ENCODE measurements at regions not wholly inside any gene's neighbourhood (a gene's known extent, or its start where the extent isn't known, plus 50 kb on each side); places are given as distances from the start of the nearest gene placed in this dataset.

- Histone ChIP-seq H3K36me3 (no peaks in the 10 kb centered on the region), H3K27ac (no peak overlapping the region), H3K4me3 (no peak overlapping the region), H3K4me1 (no peaks in the 10 kb centered on the region), H3K27me3 (no peaks in the 10 kb centered on the region), H3K9me3 (no peaks in the 10 kb centered on the region)
- peak; percentile 21 to 29 for TF ChIP-seq CTCF (IDR thresholded peaks at IDR 0.05)
- intact Hi-C loops (cut with DNase I; ENCODE audit: low total_unique reads) = no loop called here
- DNase-seq = no peak
Measured at GRCh38 chr12:23055004-23055403, 430.0 kb downstream of the ETNK1 start.

GRCh38 chr12:23057571-23057970, 432.6 kb downstream of the ETNK1 start:
- Histone ChIP-seq H3K27me3 (no peaks in the 10 kb centered on the region), H3K36me3 (no peaks in the 10 kb centered on the region), H3K4me3 (no peak overlapping the region), H3K27ac (no peak overlapping the region), H3K9me3 (no peaks in the 10 kb centered on the region), H3K4me1 (no peaks in the 10 kb centered on the region)
- intact Hi-C loops (cut with DNase I; ENCODE audit: low total_unique reads) = no loop called here
- DNase-seq = no peak
- no peak for TF ChIP-seq CTCF (IDR thresholded peaks at IDR 0.05)

- no peaks in the 10 kb centered on the region for H3K27me3 ChIP-seq
- no peaks in the 10 kb centered on the region for H3K9me3 ChIP-seq
- no peak overlapping the region for H3K27ac ChIP-seq
- no peak overlapping the region for H3K4me3 ChIP-seq
- H3K4me1 ChIP-seq = no peaks in the 10 kb centered on the region
- intact Hi-C loops (cut with DNase I; ENCODE audit: low total_unique reads) = no loop called here
- DNase-seq = no peak
- no peak for TF ChIP-seq CTCF (IDR thresholded peaks at IDR 0.05)
- H3K36me3 ChIP-seq = no peaks in the 10 kb centered on the region
Measured at GRCh38 chr12:23060161-23060560, 435.2 kb downstream of the ETNK1 start.

- no peak overlapping the region for H3K27ac ChIP-seq
- intact Hi-C loops (cut with DNase I; ENCODE audit: low total_unique reads) = no loop called here
- no peaks in the 10 kb centered on the region for H3K9me3 ChIP-seq
- H3K27me3 ChIP-seq = no peaks in the 10 kb centered on the region
- H3K4me1 ChIP-seq = no peaks in the 10 kb centered on the region
- TF ChIP-seq CTCF (IDR thresholded peaks at IDR 0.05) = no peak
- no peak for DNase-seq
- no peak overlapping the region for H3K4me3 ChIP-seq
- no peaks in the 10 kb centered on the region for H3K36me3 ChIP-seq
Measured at GRCh38 chr12:23063206-23063605, 438.2 kb downstream of the ETNK1 start.

GRCh38 chr12:23066095-23066494, 441.1 kb downstream of the ETNK1 start:
- no peaks in the 10 kb centered on the region for H3K36me3 ChIP-seq
- intact Hi-C loops (cut with DNase I; ENCODE audit: low total_unique reads) = no loop called here
- no peak for TF ChIP-seq CTCF (IDR thresholded peaks at IDR 0.05)
- H3K27ac ChIP-seq = no peak overlapping the region
- no peaks in the 10 kb centered on the region for H3K4me1 ChIP-seq
- no peak overlapping the region for H3K4me3 ChIP-seq
- no peaks in the 10 kb centered on the region for H3K27me3 ChIP-seq
- DNase-seq = no peak
- H3K9me3 ChIP-seq = no peaks in the 10 kb centered on the region

- Histone ChIP-seq H3K27ac (no peak overlapping the region), H3K4me3 (no peak overlapping the region), H3K36me3 (no peaks in the 10 kb centered on the region), H3K9me3 (no peaks in the 10 kb centered on the region), H3K27me3 (no peaks in the 10 kb centered on the region), H3K4me1 (no peaks in the 10 kb centered on the region)
- DNase-seq = no peak
- TF ChIP-seq CTCF (IDR thresholded peaks at IDR 0.05) = no peak
- intact Hi-C loops (cut with DNase I; ENCODE audit: low total_unique reads) = no loop called here
Measured at GRCh38 chr12:23083267-23083666, 458.3 kb downstream of the ETNK1 start.

All from tibial artery (tissue), 4 donors.